ENCODE measurements at regions not wholly inside any gene's neighbourhood (a gene's known extent, or its start where the extent isn't known, plus 50 kb on each side); places are given as distances from the start of the nearest gene placed in this dataset.

GRCh38 chr11:88404391-88404790, 66.9 kb upstream of the CTSC start:
- no peak for DNase-seq

GRCh38 chr11:88402784-88403183, 65.2 kb upstream of the CTSC start:
- DNase-seq: no peak

GRCh38 chr11:88402192-88402715, 64.7 kb upstream of the CTSC start:
- no peak for DNase-seq

GRCh38 chr11:88398791-88399570, 61.4 kb upstream of the CTSC start:
- no peak for DNase-seq

GRCh38 chr11:88398372-88398771, 60.8 kb upstream of the CTSC start:
- no peak for DNase-seq

GRCh38 chr11:88390254-88390653, 52.7 kb upstream of the CTSC start:
- DNase-seq: no peak

- no peak for DNase-seq
Measured at GRCh38 chr11:88387957-88388356, 50.4 kb upstream of the CTSC start.

Measured in activated CD4-positive, alpha-beta T cell treated with anti-CD3 and anti-CD28 coated beads for 4 hours (primary cell).